ENCODE measurements at regions not wholly inside any gene's neighbourhood (a gene's known extent, or its start where the extent isn't known, plus 50 kb on each side); places are given as distances from the start of the nearest gene placed in this dataset.
"Not testable (repeated sequence)": the region's sequence is repeated elsewhere in the genome, so short reads cannot be mapped to it uniquely, and the experiment has no call there.

DNA sequence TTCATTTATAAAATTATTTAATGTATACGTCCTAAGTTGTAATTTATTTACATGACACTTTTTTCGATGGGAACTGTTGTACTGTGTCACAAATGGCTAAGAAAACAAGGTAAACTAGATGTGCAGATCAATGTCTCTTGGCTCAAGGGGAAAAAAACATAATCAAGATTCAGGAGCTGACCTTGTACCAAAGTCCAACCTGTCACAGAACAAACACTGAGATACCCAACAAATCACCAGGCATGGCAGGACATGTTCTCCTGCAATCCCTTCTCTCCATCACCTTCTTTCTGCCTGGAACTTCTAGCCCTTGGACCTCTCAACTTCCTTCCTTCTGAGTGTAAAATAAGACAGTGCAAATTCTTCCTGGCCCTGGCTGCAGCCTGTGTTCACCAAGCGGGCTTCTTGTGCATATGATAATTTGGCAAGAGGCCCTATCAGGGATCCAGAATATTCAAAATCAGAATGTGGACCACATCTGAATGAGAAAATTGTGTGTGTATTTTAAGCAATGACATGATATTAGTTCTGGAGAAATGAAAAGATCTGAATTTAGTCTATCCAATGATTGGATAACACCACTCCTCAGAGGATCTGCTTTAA lies 445.9 kb downstream of the ZNF536 start:
- TF ChIP-seq POLR2A (IDR thresholded peaks at IDR 0.05; ENCODE audit: low read depth, low read length) (no peak), SPI1 (IDR thresholded peaks at IDR 0.05; ENCODE audit: low read depth, low read length) (no peak), POU2F2 (IDR thresholded peaks at IDR 0.05; ENCODE audit: low read depth, low read length) (no peak), POLR2AphosphoS5 (IDR thresholded peaks at IDR 0.05; ENCODE audit: low read depth, low read length) (no peak), TAF1 (IDR thresholded peaks at IDR 0.05; ENCODE audit: low read depth, low read length) (no peak), PAX5 (IDR thresholded peaks at IDR 0.05; ENCODE audit: insufficient read depth, low read length, severe bottlenecking) (no peak)
- FAIRE-seq (no peak), DNase-seq (ENCODE audit: insufficient read length, low spot score) (no peak)

DNA sequence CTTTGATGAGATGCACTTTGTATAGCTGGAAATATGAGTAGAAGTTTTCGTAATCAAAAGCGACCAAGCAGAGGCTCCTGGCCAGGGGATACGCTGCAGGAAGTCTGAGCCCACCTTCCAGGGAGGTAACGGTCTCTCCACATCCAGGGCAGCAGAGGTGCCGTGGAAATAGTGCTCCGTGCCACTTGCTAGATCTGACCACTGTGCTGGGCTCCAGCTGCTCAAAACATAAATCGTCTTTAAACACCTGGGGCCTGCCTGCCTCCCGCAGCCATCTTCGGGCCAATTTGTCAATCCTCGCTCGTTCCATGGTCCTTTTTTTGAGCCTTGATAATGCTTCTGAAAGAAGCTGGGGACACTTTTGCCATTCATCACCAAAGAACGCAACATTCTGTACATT lies 445.0 kb downstream of the ZNF536 start:
- TF ChIP-seq POLR2AphosphoS5 (IDR thresholded peaks at IDR 0.05; ENCODE audit: low read depth, low read length) (no peak), POLR2A (IDR thresholded peaks at IDR 0.05; ENCODE audit: low read depth, low read length) (no peak), TAF1 (IDR thresholded peaks at IDR 0.05; ENCODE audit: low read depth, low read length) (no peak), SPI1 (IDR thresholded peaks at IDR 0.05; ENCODE audit: low read depth, low read length) (no peak)
- FAIRE-seq (no peak), DNase-seq (ENCODE audit: insufficient read length, low spot score) (no peak)

DNA sequence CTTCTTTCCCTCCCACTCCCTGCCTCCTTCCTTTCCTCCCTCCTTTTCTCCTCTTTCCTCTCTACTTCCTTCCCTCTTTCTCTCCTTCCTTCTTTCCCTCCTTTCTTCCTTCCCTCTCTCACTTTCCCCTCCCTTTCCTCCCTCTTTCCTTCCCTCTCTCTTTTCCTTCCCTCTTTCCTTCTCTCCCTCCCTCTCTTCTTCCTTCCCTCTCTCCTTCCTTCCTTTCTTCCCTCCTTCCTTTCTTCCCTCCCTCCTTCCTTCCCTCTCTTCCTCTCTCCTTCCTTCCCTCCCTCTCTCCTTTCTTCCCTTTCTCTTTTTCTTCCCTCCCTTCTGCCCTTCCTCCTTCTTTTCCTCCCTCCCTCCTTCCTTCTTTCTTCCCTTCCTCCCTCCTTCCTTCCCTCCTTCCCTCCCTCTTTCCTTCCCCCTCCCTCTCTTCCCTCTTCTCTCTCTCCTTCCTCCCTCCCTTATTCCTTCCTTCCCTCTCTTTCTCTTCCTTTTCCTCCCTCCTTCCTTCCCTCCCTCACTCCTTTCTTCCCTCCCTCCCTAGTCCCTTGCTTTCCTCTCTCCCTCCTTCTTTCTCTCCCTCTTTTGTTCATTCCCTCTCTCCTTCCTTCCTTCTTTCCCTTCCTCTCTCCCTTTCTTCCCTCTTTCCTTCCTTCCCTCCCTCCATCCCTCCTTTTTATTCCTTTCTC lies 443.9 kb downstream of the ZNF536 start:
- FAIRE-seq (no peak), DNase-seq (ENCODE audit: insufficient read length, low spot score) (no peak)
- TF ChIP-seq SPI1 (IDR thresholded peaks at IDR 0.05; ENCODE audit: low read depth, low read length) (no peak), TAF1 (IDR thresholded peaks at IDR 0.05; ENCODE audit: low read depth, low read length) (no peak), POU2F2 (IDR thresholded peaks at IDR 0.05; ENCODE audit: low read depth, low read length) (no peak)

DNA sequence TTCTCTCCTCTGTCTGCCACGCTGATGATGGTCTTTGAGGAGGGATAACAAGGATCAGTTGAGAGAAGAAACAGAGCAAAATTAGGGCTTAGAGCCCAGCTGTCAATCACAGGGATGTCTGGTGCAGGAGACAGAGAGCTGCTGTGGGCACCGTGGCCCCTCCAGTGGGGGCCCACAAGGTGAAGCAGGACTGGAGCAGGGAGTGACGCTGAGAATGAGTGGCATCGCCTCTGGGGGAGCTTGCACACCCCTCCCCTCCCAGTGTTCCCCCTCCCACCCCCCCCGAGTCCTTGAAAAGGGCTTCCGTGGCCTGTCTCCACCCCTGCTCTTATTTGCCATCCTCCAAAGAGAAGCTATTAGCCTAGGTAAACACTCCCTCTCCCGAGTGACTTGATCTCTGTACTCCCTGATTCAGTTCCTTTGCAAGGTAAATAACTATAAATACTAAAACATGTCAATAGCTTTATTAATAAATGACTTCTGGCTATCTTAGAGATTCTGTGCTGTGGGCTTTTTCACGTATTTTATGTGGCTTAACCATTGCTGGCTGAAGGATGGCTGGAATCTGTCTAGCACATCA lies 440.0 kb downstream of the ZNF536 start:
- no peak for DNase-seq (ENCODE audit: insufficient read length, low spot score)
- no peak for FAIRE-seq
- TF ChIP-seq SPI1 (IDR thresholded peaks at IDR 0.05; ENCODE audit: low read depth, low read length) (no peak), PAX5 (IDR thresholded peaks at IDR 0.05; ENCODE audit: insufficient read depth, low read length, severe bottlenecking) (no peak), TAF1 (IDR thresholded peaks at IDR 0.05; ENCODE audit: low read depth, low read length) (no peak), POLR2A (IDR thresholded peaks at IDR 0.05; ENCODE audit: low read depth, low read length) (no peak), POLR2AphosphoS5 (IDR thresholded peaks at IDR 0.05; ENCODE audit: low read depth, low read length) (no peak), POU2F2 (IDR thresholded peaks at IDR 0.05; ENCODE audit: low read depth, low read length) (no peak)

GRCh38 chr19:30811397-30812098 lies 439.4 kb downstream of the ZNF536 start:
- DNase-seq (ENCODE audit: insufficient read length, low spot score): no peak
- no peak for FAIRE-seq
- TF ChIP-seq TAF1 (IDR thresholded peaks at IDR 0.05; ENCODE audit: low read depth, low read length): no peak
- TF ChIP-seq SPI1 (IDR thresholded peaks at IDR 0.05; ENCODE audit: low read depth, low read length): no peak
- no peak for TF ChIP-seq POLR2AphosphoS5 (IDR thresholded peaks at IDR 0.05; ENCODE audit: low read depth, low read length)
- TF ChIP-seq PAX5 (IDR thresholded peaks at IDR 0.05; ENCODE audit: insufficient read depth, low read length, severe bottlenecking): no peak
- no peak for TF ChIP-seq POU2F2 (IDR thresholded peaks at IDR 0.05; ENCODE audit: low read depth, low read length)
- TF ChIP-seq POLR2A (IDR thresholded peaks at IDR 0.05; ENCODE audit: low read depth, low read length): no peak

- DNase-seq (ENCODE audit: insufficient read length, low spot score) (no peak), FAIRE-seq (no peak)
- no peak for TF ChIP-seq POLR2AphosphoS5 (IDR thresholded peaks at IDR 0.05; ENCODE audit: low read depth, low read length)
- no peak for TF ChIP-seq TAF1 (IDR thresholded peaks at IDR 0.05; ENCODE audit: low read depth, low read length)
- no peak for TF ChIP-seq PAX5 (IDR thresholded peaks at IDR 0.05; ENCODE audit: insufficient read depth, low read length, severe bottlenecking)
- no peak for TF ChIP-seq POU2F2 (IDR thresholded peaks at IDR 0.05; ENCODE audit: low read depth, low read length)
- no peak for TF ChIP-seq SPI1 (IDR thresholded peaks at IDR 0.05; ENCODE audit: low read depth, low read length)
These were observed 438.5 kb downstream of the ZNF536 start for GRCh38 chr19:30810726-30811125.

DNA sequence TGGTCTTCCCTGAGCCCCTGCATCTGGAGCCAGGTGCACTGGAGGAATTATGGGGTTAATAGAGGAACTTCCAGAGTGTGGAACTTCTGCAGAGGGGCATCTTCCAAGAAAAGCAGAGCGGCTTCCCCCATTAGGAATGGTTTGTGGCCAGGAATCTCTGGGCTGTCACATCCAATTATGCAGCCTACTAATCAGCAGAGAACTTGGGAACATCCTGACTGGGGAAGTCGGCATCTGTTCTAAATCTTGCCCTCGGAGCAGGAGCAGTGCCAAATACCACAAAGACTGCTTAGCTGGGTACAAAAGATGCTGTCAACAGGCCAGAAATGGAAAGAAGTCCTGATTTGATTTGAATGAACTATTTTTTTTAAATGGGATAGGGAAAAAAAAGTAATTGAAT lies 435.1 kb downstream of the ZNF536 start:
- DNase-seq (ENCODE audit: insufficient read length, low spot score) (no peak), FAIRE-seq (no peak)
- TF ChIP-seq POU2F2 (IDR thresholded peaks at IDR 0.05; ENCODE audit: low read depth, low read length) (no peak), SPI1 (IDR thresholded peaks at IDR 0.05; ENCODE audit: low read depth, low read length) (no peak), POLR2A (IDR thresholded peaks at IDR 0.05; ENCODE audit: low read depth, low read length) (no peak), PAX5 (IDR thresholded peaks at IDR 0.05; ENCODE audit: insufficient read depth, low read length, severe bottlenecking) (no peak), POLR2AphosphoS5 (IDR thresholded peaks at IDR 0.05; ENCODE audit: low read depth, low read length) (no peak), TAF1 (IDR thresholded peaks at IDR 0.05; ENCODE audit: low read depth, low read length) (no peak)

DNA sequence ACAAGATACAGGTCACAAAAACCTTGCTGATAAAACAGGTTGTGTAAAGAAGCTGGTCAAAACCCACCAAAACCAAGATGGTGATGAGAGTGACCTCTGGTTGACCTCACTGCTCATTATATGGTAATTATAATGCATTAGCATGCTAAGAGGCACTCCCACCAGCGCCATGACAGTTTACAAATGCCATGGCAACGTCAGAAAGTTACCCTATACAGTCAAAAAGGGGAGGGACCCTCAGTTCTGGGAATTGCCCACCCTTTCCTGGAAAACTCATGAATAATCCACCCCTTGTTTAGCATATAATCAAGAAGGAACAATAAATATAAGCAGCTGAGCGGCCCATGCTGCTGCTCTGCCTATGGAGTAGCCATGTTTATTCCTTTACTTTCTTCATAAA lies 434.1 kb downstream of the ZNF536 start:
- no peak for DNase-seq (ENCODE audit: insufficient read length, low spot score)
- no peak for TF ChIP-seq TAF1 (IDR thresholded peaks at IDR 0.05; ENCODE audit: low read depth, low read length)
- TF ChIP-seq SPI1 (IDR thresholded peaks at IDR 0.05; ENCODE audit: low read depth, low read length): no peak
- no peak for TF ChIP-seq PAX5 (IDR thresholded peaks at IDR 0.05; ENCODE audit: insufficient read depth, low read length, severe bottlenecking)
- TF ChIP-seq POU2F2 (IDR thresholded peaks at IDR 0.05; ENCODE audit: low read depth, low read length): no peak
- TF ChIP-seq POLR2A (IDR thresholded peaks at IDR 0.05; ENCODE audit: low read depth, low read length): no peak
- no peak for TF ChIP-seq POLR2AphosphoS5 (IDR thresholded peaks at IDR 0.05; ENCODE audit: low read depth, low read length)
- FAIRE-seq: no peak

DNA sequence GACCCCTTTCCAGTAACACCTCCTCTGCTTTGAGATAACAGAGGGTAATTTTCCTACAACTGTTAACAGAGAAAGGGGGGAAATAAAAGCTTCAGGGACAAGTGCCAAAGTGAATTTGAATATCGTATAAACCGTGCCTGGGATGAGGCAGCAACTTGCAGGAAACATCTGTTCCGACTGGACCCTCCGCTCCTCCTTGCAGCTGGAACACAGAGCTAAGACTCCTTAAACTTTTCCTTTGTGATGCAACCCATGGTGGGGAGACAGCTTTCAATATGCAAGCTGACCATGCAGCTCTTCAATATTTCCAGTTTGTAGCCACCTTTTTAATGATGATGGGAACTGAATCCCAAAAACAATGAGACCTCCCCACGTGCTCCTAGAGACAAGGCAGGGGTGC lies 432.6 kb downstream of the ZNF536 start:
- no peak for FAIRE-seq
- no peak for TF ChIP-seq POU2F2 (IDR thresholded peaks at IDR 0.05; ENCODE audit: low read depth, low read length)
- TF ChIP-seq SPI1 (IDR thresholded peaks at IDR 0.05; ENCODE audit: low read depth, low read length): no peak
- TF ChIP-seq TAF1 (IDR thresholded peaks at IDR 0.05; ENCODE audit: low read depth, low read length): no peak
- TF ChIP-seq POLR2A (IDR thresholded peaks at IDR 0.05; ENCODE audit: low read depth, low read length): no peak
- no peak for TF ChIP-seq POLR2AphosphoS5 (IDR thresholded peaks at IDR 0.05; ENCODE audit: low read depth, low read length)
- no peak for TF ChIP-seq PAX5 (IDR thresholded peaks at IDR 0.05; ENCODE audit: insufficient read depth, low read length, severe bottlenecking)
- no peak for DNase-seq (ENCODE audit: insufficient read length, low spot score)

DNA sequence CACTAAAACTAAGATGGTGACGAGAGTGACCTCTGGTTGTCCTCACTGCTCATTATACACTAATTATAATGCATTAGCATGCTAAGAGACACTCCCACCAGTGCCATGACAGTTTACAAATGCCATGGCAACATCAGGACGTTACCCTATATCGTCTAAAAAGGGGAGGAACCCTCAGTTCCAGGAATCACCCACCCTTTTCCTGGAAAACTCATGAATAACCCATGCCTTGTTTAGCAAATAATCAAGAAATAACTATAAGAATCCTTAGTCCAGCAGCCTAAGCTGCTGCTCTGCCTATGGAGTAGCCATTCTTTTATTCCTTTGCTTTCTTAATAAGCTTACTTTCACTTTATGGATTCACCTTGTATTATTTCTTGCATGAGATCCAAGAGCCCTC lies 432.1 kb downstream of the ZNF536 start:
- not testable (repeated sequence) for DNase-seq (ENCODE audit: insufficient read length, low spot score); FAIRE-seq
